ENCODE measurements at regions not wholly inside any gene's neighbourhood (a gene's known extent, or its start where the extent isn't known, plus 50 kb on each side); places are given as distances from the start of the nearest gene placed in this dataset.

- TF ChIP-seq CTCF (IDR thresholded peaks at IDR 0.05 in 2 of 3, conservative IDR thresholded peaks at IDR 0.05 in 1 of 3; ENCODE audit: borderline replicate concordance in 1 of 3, insufficient read depth in 1 of 3, low read depth in 2 of 3, low read length in 2 of 3) (no peak), POLR2AphosphoS5 (IDR thresholded peaks at IDR 0.05; ENCODE audit: low read depth, low read length) (no peak), CBX3 (IDR thresholded peaks at IDR 0.05; ENCODE audit: low read depth) (no peak), ATF3 (IDR thresholded peaks at IDR 0.05) (no peak), CEBPB (IDR thresholded peaks at IDR 0.05; ENCODE audit: low read depth) (no peak)
Measured at GRCh38 chr5:124522992-124523391, 223.4 kb downstream of the ZNF608 start.

All from HCT116 (cell line).